AG04449 (cell line): ENCODE measurements at regions not wholly inside any gene's neighbourhood (a gene's known extent, or its start where the extent isn't known, plus 50 kb on each side); places are given as distances from the start of the nearest gene placed in this dataset.

Experiments used
- CTCF ChIA-PET: fragments of 350-600 bp; formaldehyde crosslinking; extraction: SDS; loops from one replicate; lab custom pipeline; 2021; ENCODE audit warnings: antibody characterized with exemption; lab: Yijun Ruan, JAX
- POLR2A ChIA-PET: fragments of 400-600, 350-600 bp; formaldehyde crosslinking; extraction: SDS; loops from one replicate; lab custom pipeline; 2020; ENCODE audit warnings: antibody characterized with exemption, inconsistent platforms; lab: Yijun Ruan, JAX
- DNase-seq: peaks from one replicate; pipeline ENCODE4 v3.0.0-alpha.2; 2010; ENCODE audit warnings: low read depth, low spot score
- H3K4me3 ChIP-seq: 2 replicates; pipeline ENCODE4 v1.5.1; 2011; ENCODE audit warnings: low read depth, mild to moderate bottlenecking, control low read depth, low read length
- TF ChIP-seq, protein P1 (sequence below): IDR thresholded peaks from one replicate; pipeline ENCODE4 v1.5.1; 2011; ENCODE audit warnings: mild to moderate bottlenecking, moderate library complexity, low read length, control low read depth, inconsistent platforms; ENCODE audit not compliant: insufficient read depth; ENCODE audit errors: missing control alignments

DNA sequence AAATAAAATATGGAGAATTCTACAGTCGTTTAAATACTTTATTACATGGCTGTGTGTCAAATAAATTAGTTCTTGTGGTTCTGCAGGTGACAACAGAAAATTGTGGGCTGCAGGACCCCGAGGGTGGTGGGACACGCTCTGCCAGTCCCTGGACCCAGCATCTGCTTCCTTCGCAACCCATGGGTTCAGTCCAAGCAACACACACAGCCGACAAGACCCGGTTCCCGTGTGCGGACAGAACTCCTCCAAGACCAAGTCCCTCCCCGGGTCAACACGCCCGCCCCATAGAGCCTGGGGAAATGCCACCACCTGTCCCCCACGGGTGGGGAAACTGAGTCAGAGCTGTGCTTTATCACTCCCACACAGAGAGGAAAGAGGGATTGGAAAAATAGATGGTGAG, 238.9 kb downstream of the BRD1 start:
- CTCF ChIA-PET: no interaction called here
- no peak overlapping the region for H3K4me3 ChIP-seq
- POLR2A ChIA-PET: no interaction called here
- no peak for DNase-seq
- TF ChIP-seq, protein P1, sequence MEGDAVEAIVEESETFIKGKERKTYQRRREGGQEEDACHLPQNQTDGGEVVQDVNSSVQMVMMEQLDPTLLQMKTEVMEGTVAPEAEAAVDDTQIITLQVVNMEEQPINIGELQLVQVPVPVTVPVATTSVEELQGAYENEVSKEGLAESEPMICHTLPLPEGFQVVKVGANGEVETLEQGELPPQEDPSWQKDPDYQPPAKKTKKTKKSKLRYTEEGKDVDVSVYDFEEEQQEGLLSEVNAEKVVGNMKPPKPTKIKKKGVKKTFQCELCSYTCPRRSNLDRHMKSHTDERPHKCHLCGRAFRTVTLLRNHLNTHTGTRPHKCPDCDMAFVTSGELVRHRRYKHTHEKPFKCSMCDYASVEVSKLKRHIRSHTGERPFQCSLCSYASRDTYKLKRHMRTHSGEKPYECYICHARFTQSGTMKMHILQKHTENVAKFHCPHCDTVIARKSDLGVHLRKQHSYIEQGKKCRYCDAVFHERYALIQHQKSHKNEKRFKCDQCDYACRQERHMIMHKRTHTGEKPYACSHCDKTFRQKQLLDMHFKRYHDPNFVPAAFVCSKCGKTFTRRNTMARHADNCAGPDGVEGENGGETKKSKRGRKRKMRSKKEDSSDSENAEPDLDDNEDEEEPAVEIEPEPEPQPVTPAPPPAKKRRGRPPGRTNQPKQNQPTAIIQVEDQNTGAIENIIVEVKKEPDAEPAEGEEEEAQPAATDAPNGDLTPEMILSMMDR: no peak

DNA sequence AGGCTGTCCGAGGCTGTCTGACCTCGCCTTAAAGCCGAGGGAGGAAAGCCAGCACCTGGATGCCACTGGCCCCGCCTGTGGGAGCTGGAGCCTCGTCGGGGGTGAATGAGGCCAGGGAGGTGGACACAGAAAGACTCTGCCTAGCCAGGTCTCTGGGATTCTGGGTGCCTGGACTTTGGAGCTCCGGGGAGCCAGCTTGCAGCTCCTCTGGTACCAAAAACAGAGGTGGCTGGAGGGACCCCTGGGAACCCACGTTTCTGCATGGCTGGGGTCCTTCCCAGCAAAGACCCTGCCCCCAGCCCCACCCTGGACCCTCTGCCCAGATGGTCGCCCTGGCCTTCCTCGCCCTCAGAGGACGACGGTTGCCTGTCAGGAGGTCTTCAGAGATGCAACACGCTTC, 239.7 kb downstream of the BRD1 start:
- TF ChIP-seq, protein P1: no peak
- DNase-seq: no peak
- CTCF ChIA-PET: no interaction called here
- H3K4me3 ChIP-seq: no peak overlapping the region
- POLR2A ChIA-PET: no interaction called here

DNA sequence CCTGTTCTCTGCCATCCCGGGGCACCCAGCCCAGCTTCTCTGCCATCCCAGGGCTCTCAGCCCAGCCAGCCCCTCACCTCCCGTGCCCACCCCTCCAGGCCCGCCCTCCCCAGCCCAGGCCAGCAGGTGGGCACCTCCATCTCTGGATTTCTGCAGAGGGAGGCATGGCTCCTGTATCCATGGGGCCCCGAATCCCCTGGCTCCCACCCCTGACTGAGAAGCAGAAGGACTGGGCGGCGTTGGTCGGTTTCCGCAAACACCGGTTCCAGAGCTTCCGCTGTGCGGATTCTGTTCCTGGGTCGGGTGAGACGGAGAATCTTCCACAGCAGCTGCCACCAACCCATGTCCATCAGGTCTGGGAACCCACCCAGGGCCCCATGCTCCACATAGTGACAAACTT, 240.3 kb downstream of the BRD1 start:
- DNase-seq: no peak
- ChIA-PET POLR2A (no interaction called here), CTCF (no interaction called here)
- TF ChIP-seq, protein P1: no peak
- no peak overlapping the region for H3K4me3 ChIP-seq

DNA sequence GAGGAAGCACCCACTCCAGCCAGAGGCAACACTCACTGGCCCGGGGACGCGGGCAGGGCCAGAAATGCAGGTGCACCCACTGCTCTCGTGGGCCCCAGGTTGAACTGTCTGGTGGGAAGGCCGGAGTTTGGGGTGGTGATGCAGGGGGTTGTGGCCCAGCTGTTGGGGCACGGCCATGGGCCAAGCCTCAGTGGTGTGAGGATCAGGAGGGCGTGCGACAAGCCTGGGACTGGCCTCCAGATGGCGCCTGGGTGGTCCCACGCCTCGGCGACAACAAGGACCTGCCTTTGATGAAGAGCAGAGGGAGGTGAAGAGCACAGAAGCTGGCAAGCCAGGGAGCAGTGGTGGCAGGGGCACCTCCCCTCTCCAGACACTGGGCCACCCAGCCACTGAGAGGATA, 240.8 kb downstream of the BRD1 start:
- CTCF ChIA-PET: no interaction called here
- TF ChIP-seq, protein P1: no peak

DNA sequence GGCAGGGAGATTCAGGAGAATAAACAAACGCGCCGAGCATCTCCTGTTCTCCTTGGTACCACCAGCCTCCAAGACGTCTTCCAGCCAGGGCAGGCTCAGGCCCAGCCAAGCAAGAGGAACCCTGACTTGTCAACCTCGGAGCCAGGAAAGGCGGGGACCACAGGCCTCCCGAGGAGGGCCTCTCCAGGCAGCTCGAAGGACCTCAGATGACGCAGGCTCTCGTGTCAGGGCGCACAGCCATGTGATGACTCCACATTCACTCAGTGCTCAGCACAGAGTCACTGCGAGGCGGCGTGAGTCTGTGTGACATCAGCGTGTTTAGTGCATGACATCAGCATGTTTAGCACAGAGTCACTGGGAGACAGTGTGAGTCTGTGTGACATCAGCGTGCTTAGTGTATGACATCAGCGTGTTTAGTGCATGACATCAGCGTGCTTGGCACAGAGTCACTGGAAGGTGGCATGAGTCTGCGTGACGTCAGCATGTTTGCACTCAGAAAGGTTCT, 241.4 kb downstream of the BRD1 start:
- POLR2A ChIA-PET: no interaction called here
- H3K4me3 ChIP-seq: no peak overlapping the region
- DNase-seq: no peak
- CTCF ChIA-PET: no interaction called here
- TF ChIP-seq, protein P1: no peak

More for the DNA sequence above, 240.8 kb downstream of the BRD1 start:
- POLR2A ChIA-PET: no interaction called here
- DNase-seq: no peak
- H3K4me3 ChIP-seq: no peak overlapping the region

DNA sequence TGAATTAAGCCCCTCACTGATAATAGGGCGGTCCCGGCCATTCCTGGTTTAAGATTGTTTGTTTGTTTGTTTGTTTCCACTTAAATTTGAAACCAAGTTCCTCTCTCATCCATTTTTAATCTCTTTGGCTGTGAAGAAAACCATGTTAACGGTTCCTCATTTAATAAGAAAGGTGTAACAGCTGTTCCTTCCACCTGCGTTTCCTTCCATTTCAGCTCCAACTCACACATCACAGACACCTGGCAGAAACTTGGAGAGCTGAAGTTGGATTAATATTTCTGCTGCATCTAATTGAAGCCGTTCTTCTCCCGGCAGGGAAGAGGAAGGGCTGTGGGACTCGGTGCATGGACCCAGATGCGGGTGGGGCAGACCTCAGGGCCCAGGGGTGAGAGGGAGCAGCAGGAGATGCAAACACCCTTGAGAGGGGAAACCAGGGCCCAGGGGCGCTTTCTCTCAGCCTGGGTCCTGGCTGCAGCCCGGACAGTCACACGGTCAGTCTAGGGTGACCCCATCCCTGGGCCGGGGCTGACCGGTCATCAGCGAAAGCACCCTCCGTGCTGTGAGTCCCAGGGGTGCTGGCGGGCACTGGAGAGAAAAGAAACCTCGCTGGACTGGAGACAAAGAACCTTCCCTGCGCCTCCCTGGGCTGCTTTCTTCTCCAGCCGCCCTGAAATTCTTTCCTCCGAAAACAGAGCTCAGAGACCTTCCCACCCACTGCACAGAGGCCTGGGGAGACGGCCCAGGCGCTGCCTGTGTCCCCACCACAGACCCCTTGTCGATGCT, 242.0 kb downstream of the BRD1 start:
- DNase-seq: no peak
- no peak overlapping the region for H3K4me3 ChIP-seq
- POLR2A ChIA-PET: no interaction called here
- CTCF ChIA-PET: no interaction called here
- TF ChIP-seq, protein P1: no peak
